Stimulated activated CD4-positive, alpha-beta T cell treated with anti-CD3 and anti-CD28 coated beads, TNF-alpha, amount 100 ng/mL, for 4 hours (primary cell): ENCODE measurements at regions not wholly inside any gene's neighbourhood (a gene's known extent, or its start where the extent isn't known, plus 50 kb on each side); places are given as distances from the start of the nearest gene placed in this dataset.
"Not testable (repeated sequence)": the region's sequence is repeated elsewhere in the genome, so short reads cannot be mapped to it uniquely, and the experiment has no call there.

Source experiments
- DNase-seq, 3 experiments: peaks; one replicate each; pipeline ENCODE4 v3.0.0-alpha.2; 2020; ENCODE audit warnings: low read depth in 3 of 3

DNA sequence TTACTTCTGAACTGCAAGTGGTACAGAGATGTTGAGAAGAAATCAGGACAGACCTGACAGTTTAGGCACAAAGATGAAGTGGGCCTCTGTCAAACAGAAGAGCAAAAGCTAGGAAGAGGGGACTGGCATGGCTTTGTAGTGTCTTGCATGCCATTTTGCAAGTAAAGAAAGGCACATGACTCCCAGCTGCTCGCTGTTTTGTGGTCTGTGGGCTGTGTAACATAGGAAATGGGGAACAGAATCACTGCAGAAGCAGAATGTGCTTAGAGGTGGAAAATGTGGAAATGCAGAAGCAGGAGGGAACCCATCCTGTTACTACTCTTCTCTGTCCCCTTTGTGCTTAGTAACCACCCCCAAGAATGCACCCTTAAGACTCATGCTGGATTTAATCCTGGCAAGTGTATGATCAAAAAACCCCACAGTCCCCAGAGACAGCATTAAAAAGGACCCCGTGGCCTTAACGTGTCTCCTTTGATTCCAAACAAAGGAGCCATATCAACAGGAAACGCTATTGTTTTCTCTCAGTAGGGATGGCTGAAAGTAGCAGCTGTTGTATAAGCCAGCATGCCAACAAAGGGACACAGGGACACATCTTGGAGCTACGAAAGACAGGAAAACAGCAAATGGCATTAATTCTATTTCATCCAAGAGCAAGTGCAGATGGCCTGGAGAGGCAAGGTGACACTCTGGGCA lies 177.6 kb upstream of the GLRA2 start:
- DNase-seq, result no peak

DNA sequence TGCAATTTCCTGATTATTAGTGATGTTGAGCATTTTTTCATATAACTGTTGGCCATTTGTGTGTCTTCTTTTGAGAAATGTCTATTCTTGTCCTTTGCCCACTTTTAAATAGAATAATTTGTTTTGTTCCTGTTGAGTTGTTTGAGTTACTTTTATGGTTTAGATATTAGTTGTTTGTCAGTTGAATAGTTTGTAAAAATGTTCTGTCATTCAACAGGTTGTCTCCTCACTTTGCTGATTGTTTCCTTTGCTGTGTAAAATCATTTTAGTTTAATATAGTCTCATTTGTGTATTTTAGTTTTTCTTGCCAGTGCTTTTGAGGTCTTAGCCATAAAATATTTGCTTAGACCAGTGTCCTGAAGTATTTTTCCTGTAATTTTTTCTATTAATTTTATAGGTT lies 181.8 kb upstream of the GLRA2 start:
- no peak for DNase-seq

DNA sequence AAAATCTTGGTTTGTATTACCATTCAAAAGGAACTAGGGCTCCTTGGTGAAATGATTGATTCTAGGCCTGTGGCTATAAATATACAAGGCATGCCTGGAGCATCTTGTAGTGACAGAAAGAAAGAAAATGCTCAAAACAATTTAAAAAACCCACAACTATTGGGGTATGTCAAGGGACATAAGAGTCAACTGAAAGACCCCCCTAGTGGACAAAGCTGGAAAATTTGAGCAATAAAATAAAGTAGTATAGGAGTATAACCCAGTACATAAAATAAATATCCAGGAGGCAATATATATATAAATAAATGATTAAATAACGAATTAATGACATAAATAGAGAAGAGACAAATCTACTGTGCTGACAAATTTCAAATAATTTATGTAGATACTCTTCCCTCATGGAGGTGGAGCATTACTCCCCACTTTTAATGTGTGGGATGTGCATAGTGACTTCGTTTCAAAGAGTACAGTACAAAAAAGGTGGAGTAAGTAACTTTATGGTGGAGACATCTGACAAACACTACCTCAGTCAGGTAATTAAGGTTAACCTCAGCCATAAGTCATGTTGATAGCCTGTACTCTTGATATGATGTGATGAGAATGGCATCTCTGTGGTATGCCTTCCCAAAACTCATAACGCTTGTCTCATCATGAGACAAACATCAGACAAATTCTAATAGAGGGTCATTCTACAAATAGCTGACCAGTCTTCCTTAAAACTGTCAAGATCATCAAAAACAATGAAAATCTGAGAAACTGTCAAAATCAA lies 185.0 kb upstream of the GLRA2 start:
- DNase-seq, result no peak

DNA sequence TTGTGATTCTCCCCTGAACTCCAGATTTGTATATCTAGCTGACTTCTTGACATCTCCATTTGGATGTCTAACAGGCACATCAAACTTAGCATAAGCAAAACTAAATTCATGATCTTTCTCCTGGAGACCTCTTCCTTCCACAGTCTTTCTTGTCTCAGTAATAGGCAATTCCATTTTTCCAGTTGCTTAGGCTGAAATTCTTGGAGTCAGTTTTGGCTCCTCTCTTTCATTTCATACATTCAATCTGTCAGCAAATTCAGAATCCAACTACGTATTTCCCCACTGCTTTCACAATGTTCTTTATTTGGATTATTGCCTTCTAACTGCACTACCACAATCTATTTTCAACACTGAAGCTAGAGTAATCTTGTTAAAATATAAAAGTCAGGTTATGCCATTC lies 219.9 kb upstream of the GLRA2 start:
- DNase-seq, result no peak

DNA sequence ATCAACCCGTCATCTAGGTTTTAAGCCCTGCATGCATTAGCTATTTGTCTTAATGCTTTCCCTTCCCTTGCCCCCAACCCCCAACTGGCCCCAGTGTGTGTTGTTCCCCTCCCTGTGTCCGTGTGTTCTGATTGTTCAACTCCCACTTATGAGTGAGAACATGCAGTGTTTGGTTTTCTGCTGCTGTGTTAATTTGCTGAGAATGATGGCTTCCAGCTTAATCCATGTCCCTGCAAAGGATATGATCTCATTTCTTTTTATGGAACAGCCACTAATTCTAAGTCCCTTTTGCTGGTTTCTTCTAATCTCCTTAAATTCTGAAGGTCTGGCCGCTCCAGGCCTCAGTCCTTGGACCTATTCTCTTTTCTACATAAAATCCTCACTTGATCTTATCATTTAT lies 220.4 kb upstream of the GLRA2 start:
- DNase-seq, result not testable (repeated sequence)

DNA sequence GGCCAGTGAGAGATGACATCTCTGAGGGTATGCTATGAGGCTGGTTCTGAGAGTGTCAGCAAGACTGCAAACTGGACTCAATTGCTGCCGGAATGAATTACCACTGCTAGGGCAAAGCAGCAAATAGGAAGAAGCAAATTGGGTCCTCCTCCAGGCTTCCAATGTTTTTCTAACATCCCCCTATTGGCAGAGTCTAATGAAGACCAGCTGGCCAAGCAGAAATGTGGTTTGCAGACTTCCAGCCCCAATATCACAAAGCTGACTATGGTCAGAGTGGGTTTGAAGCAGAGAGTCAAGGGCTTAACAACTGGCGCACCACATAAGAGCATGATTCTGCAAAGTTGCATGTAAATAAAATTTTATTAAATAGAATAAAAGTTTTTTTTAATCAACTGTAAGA lies 225.4 kb upstream of the GLRA2 start:
- DNase-seq, result no peak

DNA sequence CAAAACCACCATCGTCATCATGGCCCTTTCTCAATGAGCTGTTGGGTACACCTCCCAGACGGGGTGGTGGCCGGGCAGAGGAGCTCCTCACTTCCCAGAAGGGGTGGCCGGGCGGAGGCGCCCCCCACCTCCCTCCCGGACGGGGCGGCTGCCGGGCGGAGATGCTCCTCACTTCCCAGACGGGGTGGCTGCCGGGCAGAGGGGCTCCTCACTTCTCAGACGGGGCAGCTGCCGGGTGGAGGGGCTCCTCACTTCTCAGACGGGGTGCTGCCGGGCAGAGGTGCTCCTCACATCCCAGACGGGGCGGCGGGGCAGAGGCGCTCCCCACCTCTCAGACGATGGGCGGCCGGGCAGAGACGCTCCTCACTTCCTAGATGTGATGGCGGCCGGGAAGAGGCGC lies 226.8 kb upstream of the GLRA2 start:
- not testable (repeated sequence) for DNase-seq

DNA sequence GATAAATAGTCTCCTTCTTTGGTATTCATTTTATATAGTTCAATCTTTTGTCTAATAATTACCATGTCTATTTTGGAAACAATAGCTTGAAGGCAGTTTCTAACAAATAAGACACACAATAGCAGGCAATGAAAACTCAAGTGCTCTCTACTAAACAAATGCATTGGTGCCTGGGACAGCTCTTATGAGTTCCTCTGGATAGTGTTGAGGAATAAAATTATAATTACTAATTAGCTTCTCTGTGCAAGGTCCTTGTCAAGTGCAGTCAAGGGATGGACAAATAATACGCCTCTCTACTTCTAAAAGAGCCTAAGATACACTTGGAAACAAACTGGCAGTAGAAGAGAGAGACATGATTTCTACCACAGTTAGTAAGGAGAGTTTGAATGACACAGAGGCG lies 229.0 kb upstream of the GLRA2 start:
- DNase-seq, result no peak

DNA sequence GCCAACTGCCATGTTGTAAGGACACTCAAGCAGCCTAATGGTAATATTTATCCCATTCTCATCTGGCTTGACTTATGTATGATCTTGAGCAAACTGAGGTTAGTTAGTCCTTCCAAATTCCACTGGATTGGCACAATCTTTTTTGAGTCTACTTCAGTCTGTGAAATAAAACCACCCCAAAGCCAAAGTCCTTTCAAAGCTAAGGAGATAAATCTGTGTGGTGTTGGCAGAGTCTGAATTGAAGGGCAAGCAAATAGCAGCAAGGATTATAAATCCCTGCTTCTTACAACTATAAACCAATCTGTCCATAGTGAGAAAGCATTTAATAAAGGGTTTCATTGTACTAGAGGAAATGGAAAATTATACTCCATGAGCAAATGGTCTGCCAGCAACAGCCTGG lies 233.9 kb upstream of the GLRA2 start:
- DNase-seq, result no peak

DNA sequence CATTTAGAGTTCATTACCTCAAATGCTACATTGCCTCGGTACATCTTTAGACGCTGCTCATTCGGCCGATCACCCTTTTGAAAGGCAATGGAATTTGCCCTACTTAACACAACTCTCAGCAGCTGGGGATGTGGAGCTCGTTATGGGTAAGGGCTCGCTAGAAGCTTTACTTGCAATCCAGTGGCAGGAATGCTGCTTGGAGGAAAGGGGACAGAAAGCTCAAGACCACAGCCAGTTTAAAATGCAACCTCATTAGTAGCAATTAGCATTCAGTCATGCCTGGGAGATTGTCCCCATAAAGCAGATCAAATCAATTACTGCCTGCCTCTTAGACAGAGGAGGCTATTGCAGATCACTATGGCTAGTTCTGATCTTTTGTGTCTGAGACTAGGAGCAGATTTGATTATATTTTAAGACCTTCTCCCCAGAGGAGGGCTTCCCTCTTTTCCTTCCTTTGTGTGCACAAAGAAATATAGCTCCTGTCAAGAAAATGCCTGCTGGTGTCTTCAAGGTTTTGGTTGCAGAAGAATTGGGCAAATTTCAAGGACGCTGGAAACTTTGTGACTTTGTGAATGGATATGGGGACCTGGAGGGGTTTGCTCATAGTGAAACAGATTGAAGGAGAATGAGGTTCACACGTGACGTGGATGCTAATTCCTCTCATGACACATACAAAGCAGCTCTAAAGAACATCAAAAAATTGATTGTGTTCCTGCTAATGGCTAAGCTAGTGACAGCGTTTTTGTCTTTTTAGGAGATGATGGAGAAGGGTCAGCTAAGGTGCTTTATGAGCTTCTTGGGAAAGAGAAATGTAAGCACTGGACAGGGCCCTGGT lies 237.5 kb upstream of the GLRA2 start:
- no peak for DNase-seq

DNA sequence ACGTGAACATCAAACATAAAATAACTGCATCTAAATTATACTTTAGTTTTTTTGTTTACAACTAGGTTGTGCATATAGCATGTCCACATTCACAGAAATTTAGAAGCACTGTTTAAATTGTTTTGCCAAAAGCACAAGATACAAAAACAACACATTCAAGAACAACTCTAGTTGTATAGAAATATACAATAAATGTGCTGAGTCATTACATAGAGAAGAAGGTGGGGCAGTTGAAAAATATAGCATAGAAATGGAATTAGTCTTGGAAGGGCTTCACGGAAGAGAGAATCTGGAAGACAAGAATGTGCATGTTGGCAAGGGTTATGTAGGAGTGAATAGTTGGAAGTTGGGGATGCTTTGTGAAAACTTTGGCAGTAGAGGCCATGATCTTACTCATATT lies 239.0 kb upstream of the GLRA2 start:
- DNase-seq, result no peak

DNA sequence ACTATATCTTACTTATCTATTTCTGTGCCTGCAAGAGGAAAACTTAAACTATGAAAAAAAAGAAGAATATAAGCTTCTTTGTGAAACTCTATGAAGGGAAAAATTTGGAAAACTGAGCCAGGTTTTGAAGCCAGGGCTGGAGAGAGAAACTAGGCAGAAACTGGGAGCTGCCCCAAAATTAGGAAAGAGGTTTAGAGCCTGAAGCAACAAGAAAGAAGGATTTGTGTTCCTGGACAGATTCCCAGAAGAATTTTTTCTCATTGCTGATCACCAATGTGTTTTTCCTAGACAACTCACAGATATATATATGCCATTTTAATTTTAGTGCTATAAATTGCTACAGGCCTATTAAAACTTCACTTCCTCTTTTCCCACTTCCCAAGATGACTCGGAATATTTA lies 245.0 kb upstream of the GEMIN8 start:
- DNase-seq, result no peak

DNA sequence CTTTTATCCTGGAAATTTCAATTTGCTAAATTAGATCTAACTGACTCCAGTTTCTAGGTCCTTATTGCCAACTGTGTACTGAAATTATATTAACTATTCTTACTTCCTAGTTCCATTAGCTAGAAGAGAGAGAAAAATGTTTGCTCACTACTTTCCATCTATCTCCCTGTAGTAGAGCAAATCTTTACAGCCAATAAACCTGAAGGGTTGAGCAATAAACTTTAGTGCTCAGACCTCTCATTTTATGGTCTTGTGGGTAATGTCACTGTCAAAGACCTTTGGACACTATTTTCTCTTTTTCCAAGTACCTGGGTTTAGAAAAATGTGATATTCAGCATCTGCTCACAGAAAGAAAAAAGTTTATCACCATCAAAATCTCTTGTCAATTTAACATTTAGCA lies 237.5 kb upstream of the GEMIN8 start:
- no peak for DNase-seq

DNA sequence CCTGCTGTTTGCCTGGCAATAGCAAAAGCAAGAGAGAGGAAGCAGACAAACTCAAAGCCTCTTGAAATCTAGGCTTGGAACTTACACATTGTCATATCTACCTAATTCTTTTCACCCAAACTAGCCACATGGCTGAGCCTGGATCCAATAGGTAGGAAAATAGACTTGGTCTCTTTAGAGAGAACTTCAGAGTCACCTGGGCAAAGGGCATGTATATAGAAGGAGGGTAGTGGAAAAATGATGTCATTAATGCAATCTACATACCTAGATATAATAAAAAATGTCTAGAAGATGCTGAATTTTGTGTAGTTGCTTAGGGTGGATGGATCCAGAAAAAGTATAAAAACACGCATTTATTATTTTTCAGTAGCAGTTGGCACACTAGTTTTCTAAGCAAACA lies 237.0 kb upstream of the GEMIN8 start:
- DNase-seq, result no peak

DNA sequence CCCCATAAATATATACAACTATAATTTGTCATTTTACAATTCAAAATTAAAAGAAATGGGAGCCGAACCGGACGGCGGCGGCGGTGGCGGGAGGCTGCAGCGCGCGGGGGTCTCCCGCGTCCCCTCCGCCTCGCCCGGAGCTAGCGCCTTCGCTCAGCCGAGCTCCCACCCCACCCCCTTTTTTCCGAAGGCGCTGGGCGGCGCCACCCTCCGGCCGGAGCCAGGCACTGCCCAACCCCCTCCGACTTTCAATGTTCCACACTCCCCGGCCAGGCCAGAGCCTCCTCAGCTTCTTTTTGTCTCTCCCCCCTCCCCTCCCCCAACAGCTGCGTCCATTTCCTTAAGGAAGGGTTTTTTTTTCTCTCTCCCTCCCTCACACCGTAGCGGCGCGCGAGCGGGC lies 214.1 kb upstream of the GEMIN8 start:
- DNase-seq, result no peak

DNA sequence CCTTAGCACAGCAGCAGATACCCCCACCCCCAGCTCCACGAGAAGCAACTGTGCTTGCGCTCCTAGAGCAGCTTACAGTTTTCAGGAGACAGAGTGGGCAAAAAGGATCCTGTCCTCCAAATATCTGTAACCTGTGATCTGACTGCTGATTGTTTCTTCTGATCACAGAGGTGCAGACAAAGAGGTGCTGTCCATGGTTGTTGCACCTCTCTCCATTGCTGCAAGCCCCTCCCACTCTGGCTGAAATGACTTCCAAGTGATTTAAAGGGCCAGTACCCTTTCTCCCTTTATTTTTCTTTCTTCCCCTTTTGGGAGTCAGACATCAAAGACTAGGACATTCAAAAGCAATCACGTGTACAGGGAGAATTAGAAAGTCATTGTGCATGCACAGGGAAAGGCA lies 205.3 kb upstream of the GEMIN8 start:
- DNase-seq, result no peak

DNA sequence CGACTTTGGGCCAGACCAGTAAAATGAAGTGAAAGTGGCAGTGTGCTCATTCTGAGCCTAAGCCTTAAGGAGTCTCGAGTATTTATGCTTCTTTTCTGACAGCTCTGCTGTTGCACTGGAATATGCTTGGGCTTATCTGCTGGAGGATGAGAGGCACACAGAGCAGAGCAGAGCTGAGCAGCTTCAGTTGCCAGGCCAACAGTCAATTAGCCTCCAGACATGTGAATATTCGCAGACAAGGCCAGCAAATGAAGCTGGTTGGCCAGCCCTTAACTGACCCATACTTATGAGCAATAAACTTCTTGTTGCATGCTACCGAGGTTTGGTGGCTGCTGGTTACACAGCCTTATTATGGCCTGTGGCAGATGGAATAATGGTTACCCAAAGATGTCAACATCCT lies 203.0 kb upstream of the GEMIN8 start:
- no peak for DNase-seq

DNA sequence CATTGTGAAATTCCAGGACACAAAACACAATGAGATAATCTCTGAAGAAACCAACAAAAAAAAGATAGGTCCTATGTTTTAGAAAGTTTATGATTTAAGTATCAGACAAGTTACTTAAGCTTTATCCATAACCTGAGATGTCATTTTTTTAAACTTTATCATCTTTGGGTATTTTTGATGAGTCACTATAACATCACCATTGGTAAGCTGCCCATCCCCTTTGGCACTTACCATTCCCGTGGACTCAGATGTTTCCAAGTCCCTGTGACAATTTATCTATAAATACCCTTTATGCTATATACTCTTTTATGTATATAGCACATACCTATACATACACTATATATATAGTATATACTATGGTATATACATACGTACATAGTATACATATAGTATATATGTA lies 198.9 kb upstream of the GEMIN8 start:
- DNase-seq, result no peak

DNA sequence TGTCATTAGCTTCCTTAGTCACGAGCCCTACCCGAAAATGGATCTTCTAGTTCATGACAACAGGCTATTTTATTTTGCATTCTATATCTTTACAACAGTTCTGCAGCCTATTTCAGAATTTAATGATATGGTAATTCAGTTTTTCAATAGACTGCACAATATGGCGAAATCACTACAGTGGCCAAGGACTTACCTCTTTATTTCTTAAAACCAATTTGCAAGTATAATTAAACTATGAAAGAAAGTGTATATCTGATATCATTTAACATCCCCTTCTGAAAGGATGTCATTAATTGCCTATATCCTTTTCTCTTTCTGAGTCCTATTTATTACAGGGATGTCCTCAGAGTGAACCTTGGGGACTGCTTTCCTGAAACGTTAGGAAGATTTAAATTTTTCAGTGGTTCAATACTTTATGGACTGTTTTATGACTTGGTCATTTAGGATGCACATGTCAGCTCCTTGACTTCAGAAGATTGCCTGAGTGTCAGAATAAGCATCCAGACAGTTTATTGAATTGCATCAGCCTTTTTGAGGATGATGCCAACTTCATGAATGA lies 190.8 kb upstream of the GEMIN8 start:
- DNase-seq, result no peak

DNA sequence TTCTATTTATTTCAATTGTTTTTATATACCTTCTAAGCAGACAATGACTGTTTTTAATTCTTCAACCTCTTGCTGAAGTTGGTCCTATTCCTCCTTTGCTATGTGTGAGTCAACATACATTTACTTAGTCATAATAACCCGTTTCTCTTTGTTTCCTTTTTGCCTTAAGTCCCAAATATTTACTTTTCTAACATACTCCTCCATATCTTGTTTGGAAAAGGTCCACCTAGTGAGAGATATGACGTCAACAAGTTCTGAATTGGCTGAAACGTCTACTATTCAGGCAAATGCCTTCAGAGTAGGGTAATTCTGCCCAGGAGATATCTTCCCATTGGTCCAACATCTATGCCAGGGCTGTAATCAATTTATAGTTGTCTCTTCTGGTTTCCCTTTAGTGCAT lies 179.3 kb upstream of the GEMIN8 start:
- no peak for DNase-seq

DNA sequence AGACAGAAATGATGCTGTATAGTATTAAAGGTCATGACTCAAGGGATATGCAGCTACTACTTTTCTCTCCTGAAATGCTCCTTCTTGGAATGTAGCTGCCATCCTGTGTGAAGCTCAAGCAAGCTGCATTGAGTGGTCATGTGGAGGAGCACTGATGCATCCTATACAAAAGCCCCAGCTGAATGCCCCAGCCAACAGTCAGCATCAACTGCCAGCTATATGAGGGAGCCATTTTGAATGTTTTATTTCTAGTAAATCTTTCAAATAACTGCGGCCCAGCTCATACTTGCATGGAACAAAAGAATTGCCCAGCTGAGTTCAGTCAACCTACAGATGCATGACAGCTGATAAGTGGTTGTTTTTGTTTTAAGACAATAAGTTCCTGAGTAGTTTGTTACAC lies 165.0 kb upstream of the GEMIN8 start:
- no peak for DNase-seq

DNA sequence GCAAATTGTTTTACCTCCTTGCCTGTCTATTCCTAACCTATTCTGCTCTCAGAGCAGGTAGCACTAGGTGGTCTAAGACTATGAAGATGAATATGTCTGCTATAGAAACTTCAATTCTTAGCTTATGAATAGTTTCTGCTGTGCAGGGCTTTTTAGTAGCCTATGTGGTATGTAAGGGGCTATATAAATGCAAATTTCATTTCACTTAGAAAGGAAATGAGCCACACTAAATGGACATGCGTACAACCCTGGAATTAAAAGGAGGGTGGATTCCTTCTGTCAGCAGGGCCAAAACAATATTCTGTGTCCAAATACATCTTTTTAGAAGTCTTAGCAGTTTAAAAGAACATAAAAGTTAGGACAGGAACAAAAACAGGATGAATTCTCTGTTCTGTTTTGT lies 163.9 kb upstream of the GEMIN8 start:
- DNase-seq, result no peak

DNA sequence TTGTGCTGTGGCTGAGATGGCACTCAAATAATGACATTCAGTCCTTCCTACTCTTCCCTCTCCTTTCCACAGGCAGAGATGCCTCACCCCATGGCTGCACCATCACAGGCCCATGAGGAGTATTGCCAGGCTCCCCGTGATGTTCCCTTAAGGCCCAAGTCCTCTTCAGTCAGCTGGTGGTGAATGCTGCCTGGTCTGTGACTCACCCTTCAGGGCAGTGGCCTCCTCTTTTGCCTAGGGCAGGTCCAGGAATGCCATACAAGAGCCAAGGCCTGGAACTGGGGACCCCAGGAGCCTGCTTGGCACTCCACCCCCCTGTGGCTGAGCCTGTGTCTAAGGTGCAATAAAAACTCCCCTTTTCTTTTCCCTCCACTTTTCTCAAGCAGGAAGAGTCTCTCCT lies 144.2 kb upstream of the GEMIN8 start:
- DNase-seq, result no peak
